NCI-H2081 (cell line): ENCODE measurements at regions not wholly inside any gene's neighbourhood (a gene's known extent, or its start where the extent isn't known, plus 50 kb on each side); places are given as distances from the start of the nearest gene placed in this dataset.

Experiments
- DNase-seq, 2 experiments: peaks; one replicate each; lab custom pipeline; 2025; lab: John Stamatoyannopoulos, UW

DNA sequence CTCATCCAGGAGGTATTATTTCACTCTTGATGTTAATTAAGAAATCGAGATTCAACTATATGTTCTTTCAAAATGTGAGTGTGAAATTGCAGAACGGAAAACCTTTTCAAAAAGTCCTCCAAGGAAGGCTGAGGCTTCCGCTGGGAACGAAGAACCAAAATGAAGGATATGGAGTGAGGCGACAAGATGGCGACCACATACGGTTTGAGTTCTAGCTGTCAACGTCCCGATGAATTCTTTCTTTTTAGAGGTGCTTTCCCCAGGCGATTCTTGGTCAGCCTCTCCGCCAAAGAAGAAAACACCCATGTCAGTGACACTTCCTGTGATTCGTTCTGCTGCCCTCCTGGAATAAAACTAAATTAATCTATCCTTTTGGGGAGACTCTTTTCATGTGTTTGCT lies 78.3 kb upstream of the ADAMTS16 start:
- DNase-seq, result no peak

DNA sequence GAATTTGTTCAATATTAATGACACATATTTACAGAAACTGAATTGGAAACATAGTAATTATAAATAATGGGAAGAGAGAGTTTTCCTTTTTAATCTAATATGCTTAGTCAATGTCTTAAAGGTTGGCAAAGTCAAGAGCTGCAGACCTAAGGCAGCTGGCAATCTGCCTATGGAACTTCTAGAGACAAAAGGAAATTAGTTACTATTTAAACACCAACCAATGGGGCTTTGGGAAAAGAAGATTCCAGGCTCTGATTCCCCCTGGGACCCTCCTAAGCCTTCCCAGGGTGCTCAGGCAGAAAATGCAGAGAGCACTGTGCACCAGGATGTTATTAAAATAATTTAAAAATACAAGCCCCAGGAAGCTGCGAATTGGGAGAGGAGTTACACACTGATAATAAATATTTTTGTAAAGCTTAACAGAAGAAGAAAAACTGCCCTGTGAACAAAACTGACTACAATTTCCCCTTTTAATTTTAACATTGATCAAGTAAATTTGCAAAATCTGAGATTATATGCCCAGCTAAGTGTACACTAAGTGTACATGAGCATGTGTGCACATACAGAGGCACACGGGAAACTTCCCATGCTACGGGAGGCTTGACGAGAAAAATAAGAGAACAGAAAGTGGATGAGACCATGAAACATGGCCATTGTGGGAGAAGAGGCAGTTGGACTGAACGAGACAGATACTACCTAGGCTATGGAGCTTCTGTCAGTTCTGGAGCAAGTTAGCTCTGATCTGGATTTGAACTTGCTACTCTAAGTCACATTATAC lies 77.4 kb upstream of the ADAMTS16 start:
- no peak for DNase-seq

DNA sequence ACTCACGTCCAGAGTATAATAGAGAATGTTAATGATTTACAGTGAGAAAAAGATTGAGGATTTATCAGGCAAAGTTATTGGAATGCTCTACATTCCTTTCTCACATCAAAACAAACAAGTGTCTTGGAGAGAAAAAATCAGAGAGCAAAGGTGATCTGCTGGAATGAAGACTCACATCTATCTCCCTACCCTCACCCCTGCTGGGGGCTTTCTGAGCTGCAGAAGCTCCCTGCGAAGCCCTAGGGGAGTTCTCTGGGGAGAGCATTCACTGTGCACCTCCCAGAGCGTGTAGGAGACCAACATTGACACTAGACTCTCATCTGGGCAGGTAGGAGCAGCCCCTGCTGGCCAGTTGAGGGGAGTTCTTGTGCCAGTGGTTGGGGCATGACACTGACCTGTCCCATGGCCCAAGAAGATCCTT lies 76.6 kb upstream of the ADAMTS16 start:
- no peak for DNase-seq

- no peak for DNase-seq
Measured at GRCh38 chr5:5065472-5065871, 74.7 kb upstream of the ADAMTS16 start.

- no peak for DNase-seq
Measured at GRCh38 chr5:5066276-5067186, 73.6 kb upstream of the ADAMTS16 start.

DNA sequence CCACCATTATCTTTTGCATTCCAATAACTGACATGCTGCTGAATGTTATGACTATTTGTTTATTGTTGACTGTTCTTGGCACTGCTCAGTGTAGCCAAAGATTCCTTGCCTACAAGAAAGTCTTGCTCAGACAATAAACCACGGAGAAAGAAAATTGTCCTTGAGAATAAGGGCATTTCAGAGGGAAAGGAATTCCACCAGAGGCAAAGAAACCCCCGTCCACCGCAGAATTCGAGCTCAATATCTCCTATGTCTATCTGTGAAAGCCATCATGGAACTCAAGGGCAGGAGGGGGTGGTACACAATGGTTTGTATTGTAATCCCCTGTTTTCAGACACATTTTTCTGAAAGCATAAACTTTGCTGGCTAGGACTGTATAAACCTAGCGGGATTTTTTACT lies 70.3 kb upstream of the ADAMTS16 start:
- no peak for DNase-seq

- no peak for DNase-seq
Measured at GRCh38 chr5:5071554-5071953, 68.6 kb upstream of the ADAMTS16 start.

DNA sequence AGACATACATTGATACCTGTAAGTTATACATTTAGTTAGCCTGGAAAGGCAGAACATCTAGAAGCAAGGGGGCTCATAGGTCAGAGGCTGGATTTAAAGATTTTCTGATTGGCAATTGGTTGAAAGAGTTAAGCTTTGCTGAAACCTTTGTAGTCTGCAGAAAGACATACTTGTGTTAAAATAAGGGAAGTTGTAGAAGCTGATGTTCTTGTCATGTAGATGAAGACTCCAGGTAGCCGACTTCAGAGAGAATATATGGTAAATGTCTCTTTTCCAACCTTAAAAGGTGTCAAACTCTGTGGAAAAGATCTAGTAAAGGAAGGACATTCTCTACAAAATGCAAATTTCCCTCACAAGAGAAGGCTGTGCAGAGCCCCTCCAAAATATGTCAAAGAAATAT lies 62.9 kb upstream of the ADAMTS16 start:
- DNase-seq, result no peak

GRCh38 chr5:5078009-5078897 lies 61.9 kb upstream of the ADAMTS16 start:
- no peak for DNase-seq

GRCh38 chr5:5079876-5080275 lies 60.3 kb upstream of the ADAMTS16 start:
- DNase-seq, result no peak

DNA sequence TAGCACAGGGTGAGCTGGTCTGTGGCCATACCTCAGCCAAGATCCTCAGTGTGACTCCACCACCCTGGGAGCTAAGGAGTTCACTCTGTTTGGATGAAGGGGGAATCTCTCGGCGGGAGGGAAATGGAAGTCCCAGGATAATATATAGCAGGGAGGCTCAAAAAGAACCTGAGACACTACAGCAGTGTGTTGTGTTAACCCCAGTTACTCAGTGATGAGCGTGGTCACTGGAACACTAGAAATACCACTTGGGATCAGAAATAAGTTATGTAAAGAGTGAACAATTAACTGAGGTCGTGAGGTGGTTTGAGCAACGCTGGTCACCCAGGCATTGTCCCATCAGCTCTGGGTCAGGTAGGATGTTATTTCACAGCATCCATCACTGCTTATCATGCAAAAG lies 59.3 kb upstream of the ADAMTS16 start:
- DNase-seq, result no peak

DNA sequence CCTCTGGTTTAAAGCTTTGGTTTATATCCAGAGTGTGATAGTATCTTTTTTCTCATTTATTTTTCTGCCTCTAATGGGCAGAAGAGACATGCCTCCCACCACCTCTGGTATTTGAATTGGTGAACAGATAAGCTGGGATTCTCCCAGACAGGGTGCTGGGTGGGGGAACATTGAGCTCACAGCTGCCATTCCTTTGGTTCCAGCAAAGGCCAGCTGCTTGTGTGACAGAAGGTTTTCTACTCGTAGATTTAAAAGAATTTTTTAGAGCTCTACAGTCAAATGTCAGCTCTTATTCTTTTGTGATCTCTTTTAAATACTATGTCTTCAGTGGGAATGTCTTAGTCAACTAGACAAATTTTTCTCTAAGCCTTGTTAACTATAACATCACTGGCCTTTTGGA lies 54.7 kb upstream of the ADAMTS16 start:
- no peak for DNase-seq

DNA sequence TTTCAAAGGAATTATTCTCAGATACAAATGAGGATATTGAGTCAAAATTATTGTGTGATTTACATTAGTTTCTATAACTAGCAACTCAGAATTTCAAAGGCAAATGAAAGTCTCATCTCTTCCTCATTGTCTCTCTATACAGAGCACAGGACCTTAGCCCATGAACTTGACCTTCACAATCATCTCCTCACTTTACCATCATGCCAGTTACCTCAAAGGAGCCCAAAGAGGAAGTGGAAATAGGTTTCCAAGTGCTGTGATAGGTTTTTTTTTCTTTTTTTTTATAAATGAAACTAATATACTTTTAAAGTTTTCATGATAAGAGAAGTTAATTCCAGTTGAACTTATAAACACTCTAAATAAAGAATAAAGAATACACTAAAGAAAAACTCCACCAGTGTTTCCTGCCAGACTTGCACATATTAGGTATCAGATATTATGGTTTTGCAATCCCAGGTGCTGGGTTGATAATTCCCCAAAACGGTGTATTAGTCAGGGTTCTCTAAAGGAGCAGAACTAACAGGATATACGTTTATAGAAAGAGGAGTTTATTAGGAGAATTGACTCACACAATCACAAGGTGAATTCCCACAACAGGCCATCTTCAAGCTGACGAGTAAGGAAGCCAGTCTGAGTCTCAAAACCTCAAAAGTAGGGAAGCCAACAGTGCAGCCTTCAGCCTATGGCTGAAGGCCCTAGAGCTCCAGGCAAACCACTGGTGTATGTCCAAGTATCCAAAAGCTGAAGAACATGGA lies 50.1 kb upstream of the ADAMTS16 start:
- DNase-seq, result no peak
